PC-3 (cell line): ENCODE measurements at regions not wholly inside any gene's neighbourhood (a gene's known extent, or its start where the extent isn't known, plus 50 kb on each side); places are given as distances from the start of the nearest gene placed in this dataset.

ENCODE experiments used
- ATAC-seq: fragments of 200-7000 bp; cut with Tn5 transposase; 2 replicates; pipeline ENCODE4 v1.9.1; 2020; ENCODE audit warnings: mild to moderate bottlenecking, moderate library complexity
- BruUV-seq: library from RNA; stranded (reverse); fragments of 400-500 nt; replicated peaks from 2 replicates; lab custom pipeline; 2021; lab: Mats Ljungman, UMichigan
- CTCF ChIA-PET: fragments of 300-600 bp; sonication (Branson Sonifier 250); formaldehyde crosslinking; loops from one replicate; lab custom pipeline; 2022; ENCODE audit warnings: antibody characterized with exemption; lab: Charles Lee
- POLR2A ChIA-PET: fragments of 300-600 bp; sonication (Branson Sonifier 250); formaldehyde crosslinking; loops from one replicate; lab custom pipeline; 2022; ENCODE audit warnings: antibody characterized with exemption; ENCODE audit not compliant: unreplicated experiment; lab: Charles Lee
- DNase-seq: peaks from one replicate; pipeline ENCODE4 v3.0.0-alpha.2; 2015
- H2AFZ ChIP-seq: fragments of 300-600 bp; sonication (generic); 2 replicates; pipeline ENCODE4 v1.6.0; 2016; ENCODE audit warnings: antibody characterized with exemption, low read length
- H3F3A ChIP-seq: fragments of 300-600 bp; sonication (generic); one replicate; pipeline ENCODE4 v1.6.0; 2017; ENCODE audit warnings: antibody characterized with exemption, low read length, control low read depth, mild to moderate bottlenecking; ENCODE audit not compliant: unreplicated experiment
- H3K27ac ChIP-seq: fragments of 300-600 bp; sonication (generic); 2 replicates; pipeline ENCODE4 v1.5.1; 2016; ENCODE audit warnings: mild to moderate bottlenecking, low read length
- H3K27me3 ChIP-seq: fragments of 300-600 bp; sonication (generic); 2 replicates; pipeline ENCODE4 v1.6.1; 2016; ENCODE audit warnings: low read length, mixed read lengths
- H3K36me3 ChIP-seq: fragments of 300-600 bp; sonication (generic); 2 replicates; pipeline ENCODE4 v1.6.1; 2016; ENCODE audit warnings: low read depth, mixed run types, low read length, mixed read lengths
- H3K4me1 ChIP-seq: fragments of 300-600 bp; sonication (generic); 2 replicates; pipeline ENCODE4 v1.5.1; 2016; ENCODE audit warnings: low read length; ENCODE audit not compliant: insufficient read depth
- H3K4me2 ChIP-seq: fragments of 300-600 bp; sonication (generic); 2 replicates; pipeline ENCODE4 v1.6.0; 2016; ENCODE audit warnings: low read length
- H3K4me3 ChIP-seq: fragments of 300-600 bp; sonication (generic); 2 replicates; pipeline ENCODE4 v1.5.1; 2016; ENCODE audit warnings: mild to moderate bottlenecking, low read length, mixed read lengths
- H3K79me2 ChIP-seq: fragments of 300-600 bp; sonication (generic); 2 replicates; pipeline ENCODE4 v1.6.1; 2017; ENCODE audit warnings: low read length, mixed read lengths
- H3K9ac ChIP-seq: fragments of 300-600 bp; sonication (generic); 2 replicates; pipeline ENCODE4 v1.6.0; 2016; ENCODE audit warnings: mild to moderate bottlenecking, low read length
- H3K9me2 ChIP-seq: fragments of 300-600 bp; sonication (generic); replicated peaks from 2 replicates; pipeline ENCODE4 v1.6.1; 2016; ENCODE audit warnings: mixed run types, low read length, mixed read lengths
- H3K9me3 ChIP-seq: fragments of 300-600 bp; sonication (generic); 2 replicates; pipeline ENCODE4 v1.6.1; 2016; ENCODE audit warnings: low read length, mixed read lengths
- H4K20me1 ChIP-seq: fragments of 300-600 bp; sonication (generic); 2 replicates; pipeline ENCODE4 v1.6.1; 2016; ENCODE audit warnings: low read length, mixed read lengths
- EZH2 ChIP-seq: fragments of 300-600 bp; sonication (generic); IDR thresholded peaks from one replicate; pipeline ENCODE4 v1.6.1; 2017; ENCODE audit warnings: antibody characterized with exemption, mild to moderate bottlenecking, low read length; ENCODE audit not compliant: unreplicated experiment
- EZH2phosphoT487 ChIP-seq: fragments of 300-600 bp; sonication (generic); IDR thresholded peaks from 2 replicates; pipeline ENCODE4 v1.6.1; 2018; ENCODE audit warnings: mild to moderate bottlenecking, antibody characterized with exemption, low read length, borderline replicate concordance
- intact Hi-C: fragments of 100-400 bp; cut with micrococcal nuclease; formaldehyde crosslinking; loops from 2 replicates; pipeline ENCODE4 v1.9.0; 2023
- TF ChIP-seq, protein P1 (sequence below): fragments of 300-600 bp; sonication (generic); conservative IDR thresholded peaks from 2 replicates; pipeline ENCODE4 v1.5.1; 2017; ENCODE audit warnings: antibody characterized with exemption, low read depth, mild to moderate bottlenecking, low read length

DNA sequence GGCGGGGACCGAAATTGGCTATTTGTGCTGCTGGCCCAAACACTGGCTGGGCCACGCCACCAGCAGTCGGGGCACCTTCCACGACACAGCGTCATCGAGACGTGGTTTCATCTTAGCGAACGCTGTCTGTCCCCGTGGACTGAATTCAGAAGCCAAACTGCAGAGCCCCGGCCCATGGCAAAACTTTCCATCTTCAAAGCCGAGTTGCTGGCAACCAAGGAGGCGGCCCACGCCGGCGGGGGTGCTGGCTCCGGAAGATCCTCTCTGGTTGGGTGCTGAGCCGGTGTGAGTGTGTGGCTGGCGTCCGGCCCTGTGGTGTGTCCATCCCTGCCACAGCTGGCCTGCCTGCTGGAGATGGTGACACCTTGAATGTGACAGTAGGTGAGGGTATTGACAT is 96.6 kb upstream of the ADRA2C start:
- H3K9ac ChIP-seq, result no peak overlapping the region
- CTCF ChIA-PET, result no interaction called here
- POLR2A ChIA-PET, result no interaction called here
- no peak overlapping the region for H3K27ac ChIP-seq
- 0 out of 2 replicates have a peak, but pooled peaks cover 4% of the 10 kb centered on the region for H4K20me1 ChIP-seq
- no TSS peak for BruUV-seq
- H3F3A ChIP-seq, result no peaks in the 10 kb centered on the region
- TF ChIP-seq EZH2phosphoT487 (no peak), EZH2 (no peak)
- TF ChIP-seq, protein P1, sequence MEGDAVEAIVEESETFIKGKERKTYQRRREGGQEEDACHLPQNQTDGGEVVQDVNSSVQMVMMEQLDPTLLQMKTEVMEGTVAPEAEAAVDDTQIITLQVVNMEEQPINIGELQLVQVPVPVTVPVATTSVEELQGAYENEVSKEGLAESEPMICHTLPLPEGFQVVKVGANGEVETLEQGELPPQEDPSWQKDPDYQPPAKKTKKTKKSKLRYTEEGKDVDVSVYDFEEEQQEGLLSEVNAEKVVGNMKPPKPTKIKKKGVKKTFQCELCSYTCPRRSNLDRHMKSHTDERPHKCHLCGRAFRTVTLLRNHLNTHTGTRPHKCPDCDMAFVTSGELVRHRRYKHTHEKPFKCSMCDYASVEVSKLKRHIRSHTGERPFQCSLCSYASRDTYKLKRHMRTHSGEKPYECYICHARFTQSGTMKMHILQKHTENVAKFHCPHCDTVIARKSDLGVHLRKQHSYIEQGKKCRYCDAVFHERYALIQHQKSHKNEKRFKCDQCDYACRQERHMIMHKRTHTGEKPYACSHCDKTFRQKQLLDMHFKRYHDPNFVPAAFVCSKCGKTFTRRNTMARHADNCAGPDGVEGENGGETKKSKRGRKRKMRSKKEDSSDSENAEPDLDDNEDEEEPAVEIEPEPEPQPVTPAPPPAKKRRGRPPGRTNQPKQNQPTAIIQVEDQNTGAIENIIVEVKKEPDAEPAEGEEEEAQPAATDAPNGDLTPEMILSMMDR, result no peak
- H3K9me3 ChIP-seq, result no peaks in the 10 kb centered on the region
- intact Hi-C loops, result no loop called here
- H3K36me3 ChIP-seq, result no peaks in the 10 kb centered on the region
- no peak for ATAC-seq
- no peaks in the 10 kb centered on the region for H3K79me2 ChIP-seq
- H3K4me2 ChIP-seq, result no peak overlapping the region
- no peak overlapping the region for H3K4me3 ChIP-seq
- H3K27me3 ChIP-seq, result no peaks in the 10 kb centered on the region
- no peaks in the 10 kb centered on the region for H3K9me2 ChIP-seq
- no peak for DNase-seq
- peaks cover 12% of the 10 kb centered on the region for H3K4me1 ChIP-seq
- H2AFZ ChIP-seq, result no peak overlapping the region

DNA sequence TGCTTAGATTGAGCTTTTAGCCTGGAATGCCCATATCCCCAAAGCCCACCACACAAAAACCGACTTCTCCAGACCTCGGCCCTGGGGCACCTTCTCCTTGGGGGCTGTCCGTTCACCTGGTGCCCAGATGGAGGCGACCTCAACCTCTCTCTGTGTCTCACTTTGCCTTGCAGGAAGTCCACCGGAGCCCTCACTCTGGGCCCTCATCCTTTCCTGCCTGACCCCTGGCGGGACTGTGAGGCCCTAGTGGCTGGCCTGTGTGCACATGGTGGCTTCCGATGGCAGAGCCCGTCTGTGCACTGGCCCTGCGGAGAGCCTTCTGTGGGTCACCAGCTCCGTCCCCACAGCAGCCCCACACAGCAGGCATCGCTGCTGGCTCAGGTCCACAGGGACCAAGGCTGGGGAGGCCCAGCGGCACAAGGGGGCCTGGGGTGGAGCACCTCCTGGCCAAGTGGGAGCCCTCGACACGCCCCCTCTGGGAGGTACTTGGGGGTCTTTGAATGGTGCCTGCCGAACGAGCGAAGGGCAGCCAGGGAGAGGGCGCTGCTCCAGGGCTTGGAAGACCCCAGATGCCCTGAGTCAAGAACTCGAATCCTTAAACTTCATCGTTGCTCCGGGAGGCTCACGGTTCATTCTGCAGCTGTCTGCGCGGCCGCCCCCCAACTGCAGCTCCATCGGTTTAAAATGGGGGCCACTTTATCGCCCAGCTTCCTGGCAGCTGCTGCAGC is 97.2 kb upstream of the ADRA2C start:
- Histone ChIP-seq H3K4me1 (peaks cover 12% of the 10 kb centered on the region), H3K27me3 (no peaks in the 10 kb centered on the region), H3K4me2 (no peak overlapping the region), H3K79me2 (no peaks in the 10 kb centered on the region), H3K9me2 (no peaks in the 10 kb centered on the region), H3K36me3 (no peaks in the 10 kb centered on the region), H3K27ac (no peak overlapping the region), H3K9me3 (no peaks in the 10 kb centered on the region), H3K4me3 (no peak overlapping the region), H3K9ac (no peak overlapping the region), H2AFZ (no peak overlapping the region), H3F3A (no peaks in the 10 kb centered on the region), H4K20me1 (0 out of 2 replicates have a peak, but pooled peaks cover 4% of the 10 kb centered on the region)
- ChIA-PET CTCF (no interaction called here), POLR2A (no interaction called here)
- no peak for TF ChIP-seq EZH2phosphoT487
- no TSS peak for BruUV-seq
- intact Hi-C loops, result no loop called here
- ATAC-seq (no peak), DNase-seq (no peak)

DNA sequence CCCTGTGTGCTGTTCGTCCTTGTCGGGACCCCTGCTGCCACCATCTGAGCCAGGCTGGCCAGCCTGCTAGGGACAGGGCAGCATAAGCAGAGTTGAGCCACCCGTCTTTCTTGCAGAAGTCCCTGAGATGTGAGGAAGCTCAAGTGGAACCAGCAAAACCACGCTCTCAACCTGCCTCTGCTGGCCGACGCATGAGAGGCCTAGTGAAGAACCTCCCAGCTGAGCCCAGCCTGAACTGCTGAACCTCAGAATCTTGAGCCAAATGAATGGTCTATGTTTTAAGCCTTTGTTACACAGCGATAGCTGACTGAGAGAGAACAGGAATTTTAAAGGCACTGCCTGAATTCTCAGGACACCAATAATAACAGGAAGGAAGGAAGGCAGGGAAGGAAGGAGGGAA is 98.9 kb upstream of the ADRA2C start:
- no peaks in the 10 kb centered on the region for H3K9me2 ChIP-seq
- no peaks in the 10 kb centered on the region for H3F3A ChIP-seq
- intact Hi-C loops, result no loop called here
- no peak overlapping the region for H3K27ac ChIP-seq
- peaks cover 10% of the 10 kb centered on the region for H3K4me1 ChIP-seq
- no peak overlapping the region for H3K4me3 ChIP-seq
- H3K9ac ChIP-seq, result no peak overlapping the region
- CTCF ChIA-PET, result no interaction called here
- H3K27me3 ChIP-seq, result no peaks in the 10 kb centered on the region
- ATAC-seq (no peak), DNase-seq (no peak)
- H3K4me2 ChIP-seq, result no peak overlapping the region
- no peaks in the 10 kb centered on the region for H3K36me3 ChIP-seq
- POLR2A ChIA-PET, result no interaction called here
- 0 out of 2 replicates have a peak, but pooled peaks cover 4% of the 10 kb centered on the region for H4K20me1 ChIP-seq
- no peaks in the 10 kb centered on the region for H3K9me3 ChIP-seq
- no peak overlapping the region for H2AFZ ChIP-seq
- no peaks in the 10 kb centered on the region for H3K79me2 ChIP-seq
- TF ChIP-seq, protein P1, result no peak
- TF ChIP-seq EZH2phosphoT487 (no peak), EZH2 (no peak)
- no TSS peak for BruUV-seq
